Neural progenitor cell (in vitro differentiated cells): ENCODE measurements at regions not wholly inside any gene's neighbourhood (a gene's known extent, or its start where the extent isn't known, plus 50 kb on each side); places are given as distances from the start of the nearest gene placed in this dataset.
"Not testable (repeated sequence)": the region's sequence is repeated elsewhere in the genome, so short reads cannot be mapped to it uniquely, and the experiment has no call there.

Experiments used
- EZH2 ChIP-seq: fragments of 200-600 bp; sonication (generic); IDR thresholded peaks from 2 replicates; pipeline ENCODE4 v1.6.1; 2017; ENCODE audit warnings: antibody characterized with exemption, mild to moderate bottlenecking, moderate library complexity
- EZH2phosphoT487 ChIP-seq: fragments of 200-600 bp; sonication (generic); IDR thresholded peaks from 2 replicates; pipeline ENCODE4 v1.6.1; 2017; ENCODE audit warnings: antibody characterized with exemption
- TF ChIP-seq, protein P1 (sequence below): fragments of 200-600 bp; sonication (generic); IDR thresholded peaks from 2 replicates; pipeline ENCODE4 v1.5.1; 2017; ENCODE audit warnings: antibody characterized with exemption, mild to moderate bottlenecking

DNA sequence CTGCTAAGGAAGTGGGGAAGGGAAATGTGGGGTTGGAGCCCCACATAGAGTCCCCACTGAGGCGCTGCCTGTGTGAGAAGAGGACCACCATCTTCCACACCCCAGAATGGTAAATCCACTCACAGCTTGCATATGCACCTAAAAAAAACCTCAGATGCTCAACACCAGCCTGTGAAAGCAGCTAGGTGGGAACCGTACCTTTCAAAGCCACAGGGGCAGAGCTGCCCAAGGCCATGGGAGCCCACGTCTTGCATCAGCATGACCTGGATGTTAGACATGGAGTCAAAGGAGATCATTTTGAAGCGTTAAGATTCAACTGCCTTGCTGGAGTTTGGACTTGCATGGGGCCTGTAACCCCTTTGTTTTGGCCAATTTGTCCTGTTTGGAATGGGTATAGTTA lies 658.9 kb upstream of the TPTE start:
- TF ChIP-seq, protein P1, sequence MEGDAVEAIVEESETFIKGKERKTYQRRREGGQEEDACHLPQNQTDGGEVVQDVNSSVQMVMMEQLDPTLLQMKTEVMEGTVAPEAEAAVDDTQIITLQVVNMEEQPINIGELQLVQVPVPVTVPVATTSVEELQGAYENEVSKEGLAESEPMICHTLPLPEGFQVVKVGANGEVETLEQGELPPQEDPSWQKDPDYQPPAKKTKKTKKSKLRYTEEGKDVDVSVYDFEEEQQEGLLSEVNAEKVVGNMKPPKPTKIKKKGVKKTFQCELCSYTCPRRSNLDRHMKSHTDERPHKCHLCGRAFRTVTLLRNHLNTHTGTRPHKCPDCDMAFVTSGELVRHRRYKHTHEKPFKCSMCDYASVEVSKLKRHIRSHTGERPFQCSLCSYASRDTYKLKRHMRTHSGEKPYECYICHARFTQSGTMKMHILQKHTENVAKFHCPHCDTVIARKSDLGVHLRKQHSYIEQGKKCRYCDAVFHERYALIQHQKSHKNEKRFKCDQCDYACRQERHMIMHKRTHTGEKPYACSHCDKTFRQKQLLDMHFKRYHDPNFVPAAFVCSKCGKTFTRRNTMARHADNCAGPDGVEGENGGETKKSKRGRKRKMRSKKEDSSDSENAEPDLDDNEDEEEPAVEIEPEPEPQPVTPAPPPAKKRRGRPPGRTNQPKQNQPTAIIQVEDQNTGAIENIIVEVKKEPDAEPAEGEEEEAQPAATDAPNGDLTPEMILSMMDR, result not testable (repeated sequence)
- not testable (repeated sequence) for TF ChIP-seq EZH2, EZH2phosphoT487
